COLO668 (cell line): ENCODE measurements at regions not wholly inside any gene's neighbourhood (a gene's known extent, or its start where the extent isn't known, plus 50 kb on each side); places are given as distances from the start of the nearest gene placed in this dataset.
"Not testable (repeated sequence)": the region's sequence is repeated elsewhere in the genome, so short reads cannot be mapped to it uniquely, and the experiment has no call there.

Experiments used
- DNase-seq: peaks from one replicate; lab custom pipeline; 2025; ENCODE audit not compliant: unreplicated experiment; lab: John Stamatoyannopoulos, UW

DNA sequence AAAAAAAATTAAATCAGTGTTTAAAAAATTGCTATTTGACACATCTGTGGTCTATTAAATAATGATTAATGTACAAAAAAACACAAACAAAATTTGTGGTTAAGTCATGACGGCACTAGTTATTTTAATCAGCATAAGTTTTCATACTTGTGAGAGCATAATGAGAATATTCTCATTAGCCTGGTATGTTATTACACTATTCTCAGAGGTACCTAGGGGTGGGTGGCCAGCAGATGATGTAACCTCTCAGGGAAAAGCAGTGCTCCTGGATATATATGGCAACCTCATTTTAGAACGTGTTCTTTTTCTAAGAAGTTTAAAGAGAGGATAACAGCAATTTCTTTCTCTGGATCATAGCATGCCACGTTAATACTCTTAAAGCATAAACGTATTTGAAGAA, 109.2 kb downstream of the GJA1 start:
- no peak for DNase-seq

DNA sequence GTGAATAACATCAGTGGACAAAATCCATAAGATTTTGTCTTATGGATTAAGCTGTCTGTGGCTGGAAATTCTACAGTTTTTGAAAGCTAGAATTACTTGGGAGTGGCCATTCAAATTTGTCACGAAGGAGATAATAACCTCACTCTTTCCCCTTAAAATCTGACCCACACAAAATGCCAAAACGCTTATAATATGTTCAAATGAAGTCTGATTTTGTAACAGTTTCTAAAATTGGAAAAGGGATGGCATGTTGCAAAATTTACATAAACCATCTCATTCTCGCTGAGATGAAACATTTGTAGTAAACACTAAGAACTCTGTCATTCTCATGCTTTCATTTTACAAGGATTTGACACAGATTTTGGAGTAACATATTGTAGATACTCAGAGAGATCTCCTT, 112.7 kb downstream of the GJA1 start:
- DNase-seq: no peak

DNA sequence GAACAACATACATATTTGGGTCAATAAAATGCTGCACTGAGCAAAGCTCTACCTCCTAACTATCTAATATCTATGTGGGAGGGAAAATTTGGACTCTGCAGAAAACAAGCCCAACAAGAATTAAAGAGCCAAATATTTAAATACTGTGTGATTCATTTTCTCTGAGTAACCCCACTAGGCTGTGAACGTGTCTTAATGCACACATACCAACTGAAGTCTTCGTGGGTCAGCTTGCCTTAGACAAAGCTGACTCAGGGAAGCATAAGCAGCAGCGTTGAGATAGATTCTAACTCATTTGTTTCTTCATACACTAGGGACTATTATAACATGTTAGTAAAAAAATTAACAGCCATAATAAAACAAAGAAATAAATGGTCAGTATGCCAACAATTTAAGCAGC, 114.3 kb downstream of the GJA1 start:
- no peak for DNase-seq

DNA sequence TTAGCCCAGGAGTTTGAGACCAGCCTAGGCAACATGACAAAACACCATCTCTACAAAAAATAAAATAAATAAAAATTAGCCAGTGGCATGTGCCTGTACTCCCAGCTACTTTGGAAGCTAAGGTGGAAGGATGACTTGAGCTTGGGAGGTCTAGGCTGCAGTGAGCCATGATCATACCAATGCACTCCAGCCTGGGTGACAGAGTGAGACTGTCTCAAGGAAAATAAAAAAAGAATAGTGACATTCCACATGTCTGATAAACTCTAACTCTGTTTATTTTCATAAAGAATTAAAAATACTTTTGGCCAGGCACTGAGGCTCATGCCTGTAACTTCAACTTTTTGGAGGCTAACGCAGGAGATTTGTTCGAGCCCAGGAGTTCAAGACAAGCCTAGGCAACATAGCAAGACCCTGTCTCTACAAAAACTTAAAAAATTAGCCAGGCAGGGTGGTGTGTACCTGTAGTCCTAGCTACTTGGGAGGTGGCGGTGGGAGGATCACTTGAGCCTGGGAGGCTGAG, 115.1 kb downstream of the GJA1 start:
- no peak for DNase-seq

DNA sequence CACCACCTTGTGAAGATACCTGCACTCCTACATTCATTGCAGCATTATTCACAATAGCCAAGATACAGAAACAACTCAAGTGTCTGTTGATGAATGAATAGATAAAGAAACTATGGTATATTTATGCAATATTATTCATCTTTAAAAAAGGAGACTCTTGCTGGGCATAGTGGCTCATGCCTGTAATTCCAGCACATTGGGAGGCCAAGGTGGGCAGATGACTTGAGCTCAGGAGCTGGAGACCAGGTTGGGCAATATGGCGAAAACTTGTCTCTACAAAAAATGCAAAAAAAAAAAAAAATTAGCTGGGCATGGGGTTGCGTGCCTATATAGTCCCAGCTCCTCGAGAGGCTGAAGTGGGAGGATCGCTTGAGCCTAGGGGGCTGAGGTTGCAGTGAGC, 119.8 kb downstream of the GJA1 start:
- DNase-seq: no peak

DNA sequence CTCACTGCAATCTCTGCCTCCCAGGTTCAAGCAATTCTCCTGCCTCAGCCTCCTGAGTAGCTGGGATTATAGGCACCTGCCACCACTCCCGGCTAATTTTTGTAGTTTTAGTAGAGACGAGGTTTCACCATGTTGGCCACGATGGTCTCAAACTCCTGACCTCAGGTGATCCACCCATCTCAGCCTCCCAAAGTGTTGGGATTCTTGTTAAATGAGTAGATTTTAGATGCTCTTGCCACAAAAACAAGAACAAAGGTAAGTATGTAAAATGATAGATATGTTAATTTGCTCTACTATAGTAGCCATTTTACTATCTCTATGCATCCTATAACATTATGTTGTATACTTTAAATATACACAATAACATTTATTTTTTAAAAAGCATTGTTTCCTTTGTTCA, 120.7 kb downstream of the GJA1 start:
- DNase-seq: not testable (repeated sequence)

DNA sequence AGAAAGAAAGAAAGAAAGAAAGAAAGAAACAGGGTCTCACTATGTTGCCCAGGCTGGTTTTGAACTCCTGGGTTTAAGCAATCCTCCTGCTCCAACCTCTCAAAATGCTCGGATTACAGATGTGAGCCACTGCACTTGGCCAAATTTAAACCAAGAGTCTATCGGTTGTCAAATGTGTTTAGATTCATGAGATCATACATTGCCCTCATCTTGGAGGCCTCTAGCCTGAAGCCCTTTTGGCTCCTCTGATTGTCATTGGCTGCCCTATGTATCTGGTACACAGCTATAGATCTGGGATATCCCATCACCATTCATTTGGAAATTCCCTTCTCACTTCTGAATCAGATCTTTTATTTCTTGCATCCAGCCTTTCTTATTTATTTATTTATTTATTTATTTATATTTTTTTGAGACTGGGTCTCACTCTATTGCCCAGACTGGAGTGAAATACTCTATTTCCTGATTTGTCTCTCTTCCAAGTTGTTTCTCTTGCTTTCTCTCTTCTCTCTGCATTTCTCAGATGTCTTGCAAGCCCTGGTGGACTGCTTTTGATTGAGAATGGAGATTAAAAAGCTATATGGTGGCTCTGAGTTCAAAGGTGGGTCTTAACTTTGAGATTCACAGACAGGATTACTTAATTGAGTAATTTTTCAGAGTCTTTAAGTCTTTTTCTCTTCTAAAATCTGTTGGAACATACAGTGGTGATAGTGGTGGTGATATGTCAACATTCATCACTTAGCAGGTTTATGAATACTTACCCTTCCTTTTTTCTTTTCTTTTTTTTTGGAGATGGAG, 121.9 kb downstream of the GJA1 start:
- no peak for DNase-seq

DNA sequence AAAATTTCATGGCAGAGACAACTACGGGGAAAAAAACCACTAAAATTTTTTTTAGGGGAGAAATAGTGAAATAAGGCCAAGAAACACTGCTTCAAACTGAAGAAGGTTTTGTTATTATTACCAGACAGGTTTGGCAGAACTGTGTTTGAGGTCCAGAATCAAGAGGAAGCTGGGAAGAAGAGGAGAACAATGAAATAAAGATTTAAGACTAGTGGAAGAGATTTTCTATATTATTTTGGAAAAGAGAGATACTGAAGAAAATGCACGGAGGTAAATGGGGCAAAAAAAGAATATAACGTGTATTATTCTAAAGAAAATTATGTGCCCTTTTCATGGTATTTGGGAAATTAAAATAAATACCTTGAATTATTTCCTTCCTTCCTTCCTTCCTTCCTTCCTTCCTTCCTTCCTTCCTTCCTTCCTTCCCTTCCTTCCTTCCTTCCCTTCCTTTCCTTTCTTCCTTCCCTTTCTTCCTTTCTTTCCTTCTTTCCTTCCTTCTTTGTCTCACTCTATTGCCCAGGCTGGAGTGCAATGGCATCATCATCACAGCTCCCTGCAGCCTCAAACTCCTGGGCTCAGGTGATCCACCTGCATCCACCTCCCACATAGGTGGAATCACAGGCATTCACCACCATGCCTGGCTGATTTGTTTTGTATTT, 124.3 kb downstream of the GJA1 start:
- no peak for DNase-seq

DNA sequence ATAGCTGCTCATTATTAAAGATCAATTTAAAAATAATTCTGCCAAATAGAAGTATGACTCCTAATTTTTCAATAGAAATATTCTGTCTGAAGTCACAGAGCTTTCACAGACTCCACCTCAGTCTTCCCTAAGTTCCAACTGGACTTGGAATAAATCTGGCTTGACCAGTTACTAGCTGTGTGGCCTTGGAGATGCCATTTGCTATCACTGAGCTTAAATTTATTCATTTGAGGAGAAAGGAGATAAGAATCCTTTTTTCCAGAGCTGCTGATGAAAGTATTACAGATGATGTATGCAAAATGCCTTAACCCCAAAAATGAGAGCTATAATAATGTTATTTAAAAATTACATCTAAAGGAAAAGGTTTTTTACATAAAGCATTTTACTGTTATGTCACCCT, 125.0 kb downstream of the GJA1 start:
- DNase-seq: no peak

DNA sequence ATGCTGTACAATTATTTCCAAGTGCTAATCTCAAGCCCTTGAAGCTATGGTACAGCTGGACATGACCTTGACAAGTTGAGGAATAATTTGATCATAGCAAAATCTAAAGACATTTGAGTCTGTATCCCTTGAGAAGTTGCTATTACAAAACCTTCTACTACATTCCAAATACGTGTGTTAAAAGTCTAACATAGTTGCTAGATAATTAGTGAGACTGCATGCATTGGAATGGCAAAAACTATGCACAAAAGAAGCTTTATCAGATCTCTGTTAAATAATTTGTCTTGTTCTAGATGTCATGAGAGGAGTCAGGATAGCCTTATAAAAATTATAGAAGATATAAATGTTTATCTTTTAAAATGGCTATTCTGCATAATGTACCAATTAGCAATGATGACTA, 127.8 kb downstream of the GJA1 start:
- DNase-seq: no peak

DNA sequence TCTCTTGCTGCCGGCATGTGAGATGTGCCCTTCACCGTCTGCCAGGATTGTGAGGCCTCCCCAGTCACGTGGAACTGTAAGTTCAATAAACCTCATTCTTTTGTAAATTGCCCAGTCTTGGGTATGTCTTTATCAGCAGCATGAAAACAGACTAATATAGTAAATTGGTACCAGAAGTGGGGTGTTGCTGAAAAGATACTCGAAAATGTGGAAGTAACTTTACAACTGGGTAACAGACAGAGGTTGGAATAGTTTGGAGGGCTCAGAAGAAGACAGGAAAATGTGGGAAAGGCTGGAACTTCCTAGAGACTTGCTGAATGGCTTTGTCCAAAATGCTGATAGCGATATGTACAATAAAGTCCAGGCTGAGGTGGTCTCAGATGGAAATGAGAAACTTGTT, 129.1 kb downstream of the GJA1 start:
- DNase-seq: not testable (repeated sequence)

DNA sequence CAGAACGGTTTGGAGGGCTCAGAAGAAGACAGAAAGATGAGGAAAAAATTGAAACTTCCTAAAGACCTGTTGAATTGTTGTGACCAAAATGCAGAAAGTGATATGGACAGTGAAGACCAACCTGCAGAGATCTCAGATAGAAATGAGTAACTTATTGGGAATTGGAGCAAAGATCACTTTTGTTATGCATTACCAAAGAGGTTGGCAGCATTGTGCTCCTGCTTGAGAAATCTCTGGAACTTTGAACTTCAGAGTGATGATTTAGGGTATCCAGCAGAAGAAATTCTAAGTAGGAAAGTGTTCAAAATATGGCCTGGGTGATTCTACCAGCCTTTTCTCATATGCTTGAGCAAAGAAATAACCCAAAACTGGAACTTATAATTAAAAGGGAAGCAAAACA, 136.0 kb downstream of the GJA1 start:
- no peak for DNase-seq

DNA sequence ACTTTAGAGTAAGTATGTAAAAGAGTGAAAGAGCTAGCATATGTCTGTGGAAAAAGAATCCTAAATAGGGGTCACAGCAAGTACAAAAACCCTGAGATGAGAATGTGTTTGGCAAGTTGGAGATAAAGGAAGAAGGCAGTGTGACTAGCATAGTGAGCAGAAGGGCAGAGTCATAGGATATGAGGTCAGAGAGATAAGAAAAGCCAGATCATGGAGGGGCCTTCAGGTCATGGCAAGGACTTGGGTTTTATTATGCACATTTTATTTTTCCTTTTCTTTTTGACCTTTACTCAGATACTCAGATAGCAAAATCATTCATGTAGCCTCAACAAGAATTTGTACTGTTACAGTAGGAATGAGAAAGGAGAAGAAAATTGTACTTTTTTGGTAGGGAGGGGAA, 138.0 kb downstream of the GJA1 start:
- DNase-seq: no peak

DNA sequence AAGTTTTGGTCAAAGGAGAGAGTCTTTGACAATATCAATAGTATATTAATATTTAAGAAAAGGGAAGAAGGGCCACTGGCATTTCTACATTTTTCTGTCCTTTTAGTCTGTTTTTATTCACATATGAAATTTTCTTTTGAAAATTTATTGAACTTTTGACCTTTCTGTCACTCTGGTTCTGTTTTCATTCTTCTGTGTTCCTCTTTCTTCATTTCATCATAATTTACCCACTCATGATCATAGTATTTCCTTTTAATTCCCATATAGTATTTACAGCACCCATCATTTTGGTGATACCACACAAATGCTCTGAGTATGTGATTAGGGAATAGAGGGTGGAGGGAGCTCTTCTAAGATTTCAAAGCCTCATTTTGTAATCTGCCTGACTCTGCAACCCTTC, 142.8 kb downstream of the GJA1 start:
- DNase-seq: no peak

DNA sequence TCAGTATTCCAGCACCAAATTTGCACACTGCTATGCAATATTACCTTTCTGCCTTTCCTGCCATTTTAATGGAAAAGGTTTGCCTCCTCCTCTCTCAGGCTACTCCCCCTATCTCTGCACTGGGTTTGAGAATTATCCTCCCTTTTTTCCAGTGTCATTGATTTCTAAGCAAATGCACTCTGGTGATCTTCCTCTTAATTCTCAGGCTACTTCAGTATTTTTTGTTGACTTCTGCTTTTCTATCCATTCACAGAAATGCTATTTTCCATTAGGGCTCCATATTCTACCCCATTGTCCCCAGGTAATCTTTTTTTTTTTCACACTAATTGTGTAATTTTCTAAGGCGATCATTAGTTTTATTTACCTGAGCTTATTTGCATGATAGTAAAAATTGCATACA, 144.0 kb downstream of the GJA1 start:
- no peak for DNase-seq

DNA sequence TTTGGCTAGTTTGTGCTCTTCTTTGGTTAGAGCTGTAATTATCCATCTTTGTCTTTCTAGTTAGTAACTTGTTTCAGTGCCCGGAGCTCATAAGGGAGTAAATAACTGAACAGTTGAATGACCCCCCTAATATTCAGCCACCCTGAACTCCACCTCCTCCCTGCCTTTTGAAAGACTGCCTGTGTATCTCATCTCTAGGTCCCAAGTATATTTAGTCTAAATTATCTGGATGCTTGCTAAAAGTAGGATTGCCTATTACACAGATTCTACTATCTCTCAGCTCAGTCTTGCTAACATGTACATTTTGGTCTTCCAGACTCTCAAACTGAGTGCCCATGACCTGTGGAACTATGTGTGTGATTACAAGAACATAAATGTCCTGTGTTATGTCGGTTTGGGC, 145.9 kb downstream of the GJA1 start:
- DNase-seq: no peak

DNA sequence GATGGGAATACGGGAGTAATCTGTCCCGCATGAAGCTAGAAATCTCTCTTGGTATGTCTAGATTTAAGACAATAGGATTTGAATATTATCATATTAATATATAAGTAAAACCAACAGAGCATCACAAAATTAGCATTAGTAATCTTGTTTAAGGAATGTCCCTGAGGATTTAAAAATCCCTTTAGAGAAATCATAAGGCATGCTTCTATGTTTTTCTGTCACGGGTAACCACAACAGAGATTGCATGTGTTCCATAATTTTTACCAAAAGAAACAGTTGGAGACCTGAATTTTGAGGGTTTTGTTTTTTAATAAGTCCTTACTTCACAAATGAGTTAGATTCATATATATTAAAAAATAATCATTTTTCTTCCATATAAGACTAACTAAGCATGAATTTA, 146.8 kb downstream of the GJA1 start:
- no peak for DNase-seq

DNA sequence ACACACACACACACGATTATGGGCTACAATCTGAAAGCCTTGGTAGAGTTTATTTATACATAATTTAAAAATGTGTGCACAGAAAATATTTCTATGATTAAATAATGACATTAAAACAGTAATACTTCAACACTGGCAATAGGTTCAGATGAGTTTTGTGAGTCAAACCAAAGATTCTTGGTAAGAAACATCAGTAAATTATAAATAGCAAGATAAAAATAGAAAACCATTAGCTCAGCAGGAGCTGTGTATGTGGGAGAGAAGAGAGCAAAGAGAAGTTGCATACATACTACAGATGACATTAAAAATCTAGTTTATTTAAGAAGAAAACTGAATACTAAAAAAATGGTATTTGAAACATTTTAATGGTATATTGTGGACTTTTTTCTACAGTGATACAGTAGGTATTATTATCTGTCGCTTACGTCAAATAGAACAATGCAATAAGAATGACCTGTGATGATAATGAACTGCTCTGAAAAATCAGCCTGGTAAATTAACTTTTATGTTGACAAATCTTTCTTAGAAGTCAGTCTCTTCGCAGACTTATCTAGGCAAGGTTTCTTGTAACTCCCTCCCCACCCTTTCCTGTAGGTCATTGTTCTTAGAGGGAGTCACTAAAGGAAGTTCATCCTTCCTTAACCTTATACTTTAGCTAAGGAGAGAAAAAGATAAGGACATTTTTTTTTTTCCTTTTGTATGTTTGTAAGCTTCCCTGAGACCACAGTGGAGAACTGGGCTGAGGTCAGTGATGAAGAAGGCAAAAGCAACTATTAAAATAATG, 149.3 kb downstream of the GJA1 start:
- DNase-seq: no peak

DNA sequence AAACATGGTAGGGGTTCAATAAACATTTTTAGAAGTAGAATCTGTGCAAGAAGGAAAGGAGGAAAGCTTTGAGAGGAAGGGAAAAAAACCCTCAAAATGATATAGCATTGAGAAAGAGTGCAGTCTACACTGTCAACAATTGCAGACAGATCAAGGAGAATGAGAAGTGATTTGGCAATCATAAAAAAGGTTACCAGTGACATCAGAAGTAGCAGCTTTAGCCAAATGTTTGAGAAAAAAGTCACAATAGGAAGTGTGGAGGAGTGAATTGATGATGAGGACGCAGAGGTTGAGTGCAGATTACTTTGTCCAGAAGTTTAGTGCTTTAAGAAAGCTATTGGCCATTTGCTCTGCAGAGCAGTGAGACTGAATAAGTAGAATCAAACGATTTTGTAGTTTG, 155.0 kb downstream of the GJA1 start:
- DNase-seq: no peak

DNA sequence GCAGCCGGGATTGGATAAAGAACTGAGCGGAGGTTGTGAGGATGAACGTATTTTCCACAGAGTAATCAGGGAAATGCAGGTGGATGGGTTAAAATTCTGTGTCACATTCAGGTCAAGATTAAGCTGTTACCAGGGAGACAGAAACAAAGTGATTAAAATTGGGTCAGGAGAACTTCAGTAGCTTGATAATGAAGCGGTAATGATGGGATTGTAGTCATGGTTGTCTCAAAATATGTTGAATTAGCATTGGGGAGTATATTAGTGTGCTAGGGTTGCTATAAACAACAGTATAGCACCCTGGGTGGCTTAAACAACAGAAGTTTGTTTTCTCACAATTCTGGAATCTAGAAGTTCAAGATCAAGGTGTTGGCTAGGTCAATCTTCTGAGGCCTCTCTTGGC, 155.5 kb downstream of the GJA1 start:
- no peak for DNase-seq

DNA sequence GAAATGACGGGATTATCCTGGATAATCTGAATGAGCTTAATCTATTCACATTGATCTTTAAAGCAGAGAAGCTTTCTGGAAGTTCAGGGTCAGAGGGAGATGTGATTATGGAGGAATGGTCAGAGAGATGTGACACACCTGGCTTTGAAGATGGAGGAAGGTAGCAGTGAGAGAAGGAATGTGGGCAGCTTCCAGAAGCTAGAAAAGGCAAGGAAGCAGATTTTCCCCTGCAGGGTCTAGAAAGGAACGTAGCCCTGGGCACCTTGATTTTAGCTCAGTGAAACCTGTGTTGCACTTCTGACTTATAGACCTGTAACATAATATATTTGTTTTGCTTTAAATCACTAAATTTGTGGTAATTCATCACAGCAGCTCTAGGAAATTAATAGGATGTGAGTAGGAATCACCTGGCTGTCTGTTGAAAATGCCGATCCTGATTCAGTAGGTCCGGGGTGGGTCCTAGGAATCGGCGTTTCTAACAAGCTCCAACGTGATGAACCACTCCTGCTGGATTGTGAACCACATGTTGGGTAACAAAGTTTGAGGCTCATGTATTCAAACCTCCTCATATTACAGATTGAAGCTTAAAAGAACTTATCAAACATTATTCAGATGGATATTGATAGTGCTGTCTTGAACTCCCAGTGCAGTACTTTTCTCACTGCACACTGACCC, 157.0 kb downstream of the GJA1 start:
- DNase-seq: no peak
